GM23338 (cell line): ENCODE measurements at regions not wholly inside any gene's neighbourhood (a gene's known extent, or its start where the extent isn't known, plus 50 kb on each side); places are given as distances from the start of the nearest gene placed in this dataset.

Source experiments
- ATAC-seq: fragments of 200-7000 bp; cut with Tn5 transposase; 3 replicates; pipeline ENCODE4 v1.9.1; 2020
- DNase-seq: peaks from one replicate; pipeline ENCODE4 v3.0.0-alpha.2; 2015; ENCODE audit warnings: low spot score
- H2AFZ ChIP-seq: fragments of 200-600 bp; sonication (generic); 2 replicates; pipeline ENCODE4 v1.8.0; 2016; ENCODE audit warnings: antibody characterized with exemption, mild to moderate bottlenecking, moderate library complexity
- H3F3A ChIP-seq: fragments of 200-600 bp; sonication (generic); replicated peaks from 2 replicates; pipeline ENCODE4 v1.8.0; 2017; ENCODE audit warnings: antibody characterized with exemption, mixed run types, low read depth
- H3K27ac ChIP-seq: fragments of 200-600 bp; sonication (generic); 2 replicates; pipeline ENCODE4 v1.6.1; 2016; ENCODE audit warnings: low read depth
- H3K27me3 ChIP-seq: fragments of 200-600 bp; sonication (generic); 2 replicates; pipeline ENCODE4 v1.8.0; 2016; ENCODE audit warnings: mild to moderate bottlenecking, mixed run types, moderate library complexity; ENCODE audit not compliant: insufficient read depth
- H3K36me3 ChIP-seq: fragments of 200-600 bp; sonication (generic); 2 replicates; pipeline ENCODE4 v1.8.0; 2016; ENCODE audit warnings: mild to moderate bottlenecking; ENCODE audit not compliant: insufficient read depth
- H3K4me1 ChIP-seq: fragments of 200-600 bp; sonication (generic); 2 replicates; pipeline ENCODE4 v1.8.0; 2016; ENCODE audit warnings: mild to moderate bottlenecking, moderate library complexity; ENCODE audit not compliant: insufficient read depth
- H3K4me2 ChIP-seq: fragments of 200-600 bp; sonication (generic); 2 replicates; pipeline ENCODE4 v1.7.1; 2017; ENCODE audit warnings: mixed run types
- H3K4me3 ChIP-seq: fragments of 200-600 bp; sonication (generic); 2 replicates; pipeline ENCODE4 v1.6.1; 2016; ENCODE audit warnings: mixed run types
- H3K79me2 ChIP-seq: fragments of 200-600 bp; sonication (generic); replicated peaks from 2 replicates; pipeline ENCODE4 v1.8.0; 2017; ENCODE audit warnings: mild to moderate bottlenecking; ENCODE audit not compliant: insufficient read depth
- H3K9me2 ChIP-seq: fragments of 200-600 bp; sonication (generic); 2 replicates; pipeline ENCODE4 v1.8.0; 2017; ENCODE audit not compliant: insufficient read depth
- H4K20me1 ChIP-seq: fragments of 200-600 bp; sonication (generic); replicated peaks from 2 replicates; pipeline ENCODE4 v1.8.0; 2017; ENCODE audit warnings: mild to moderate bottlenecking; ENCODE audit not compliant: insufficient read depth
- H3K27ac Mint-ChIP-seq: 2 replicates; pipeline ENCODE4 v1.8.0; 2020; ENCODE audit warnings: inconsistent platforms, mild to moderate bottlenecking, moderate library complexity, mixed read lengths
- H3K27me3 Mint-ChIP-seq: 3 replicates; pipeline ENCODE4 v1.8.0; 2022; ENCODE audit warnings: low read depth, mild to moderate bottlenecking, moderate library complexity, mixed read lengths, inconsistent platforms; ENCODE audit not compliant: insufficient read depth, poor library complexity
- H3K36me3 Mint-ChIP-seq: 3 replicates; pipeline ENCODE4 v1.8.0; 2021; ENCODE audit warnings: low read depth, mild to moderate bottlenecking, inconsistent platforms, moderate library complexity, mixed read lengths
- H3K4me1 Mint-ChIP-seq: 3 replicates; pipeline ENCODE4 v1.8.0; 2020; ENCODE audit warnings: mild to moderate bottlenecking, inconsistent platforms, mixed read lengths
- H3K4me3 Mint-ChIP-seq: 3 replicates; pipeline ENCODE4 v1.8.0; 2021; ENCODE audit warnings: moderate library complexity, mild to moderate bottlenecking, inconsistent platforms, mixed read lengths
- H3K9me3 Mint-ChIP-seq: 3 replicates; pipeline ENCODE4 v1.8.0; 2020; ENCODE audit warnings: moderate library complexity, mild to moderate bottlenecking, inconsistent platforms, mixed read lengths
- CREB1 ChIP-seq: fragments of 250-450 bp; sonication (Bioruptor Pico); IDR thresholded peaks from 2 replicates; pipeline ENCODE4 v1.5.0; 2020; ENCODE audit warnings: low read depth, mild to moderate bottlenecking, moderate library complexity
- EZH2 ChIP-seq: fragments of 200-600 bp; sonication (generic); IDR thresholded peaks from one replicate; pipeline ENCODE4 v1.8.0; 2017; ENCODE audit warnings: antibody characterized with exemption, mild to moderate bottlenecking, low read depth; ENCODE audit not compliant: unreplicated experiment
- EZH2phosphoT487 ChIP-seq: fragments of 200-600 bp; sonication (generic); IDR thresholded peaks from one replicate; pipeline ENCODE4 v1.8.1; 2018; ENCODE audit warnings: antibody characterized with exemption; ENCODE audit not compliant: unreplicated experiment
- JUNB ChIP-seq: IDR thresholded peaks from one replicate; pipeline ENCODE4 v1.6.1; 2016; ENCODE audit warnings: antibody characterized with exemption; ENCODE audit not compliant: unreplicated experiment
- NANOG ChIP-seq: IDR thresholded peaks from 2 replicates; pipeline ENCODE4 v1.6.1; 2016; ENCODE audit warnings: antibody characterized with exemption, borderline replicate concordance
- POLR2AphosphoS5 ChIP-seq: IDR thresholded peaks from 2 replicates; pipeline ENCODE4 v1.6.1; 2016; ENCODE audit warnings: antibody characterized with exemption, low read depth
- STAT1 ChIP-seq: IDR thresholded peaks from one replicate; pipeline ENCODE4 v1.6.1; 2016; ENCODE audit warnings: antibody characterized with exemption; ENCODE audit not compliant: unreplicated experiment
- ZNF114 ChIP-seq: fragments of 250-450 bp; sonication (Bioruptor Pico); IDR thresholded peaks from 2 replicates; pipeline ENCODE4 v1.5.0; 2020; ENCODE audit warnings: mild to moderate bottlenecking, moderate library complexity
- ZNF331 ChIP-seq: fragments of 250-450 bp; sonication (Bioruptor Pico); IDR thresholded peaks from 2 replicates; pipeline ENCODE4 v1.5.0; 2020; ENCODE audit warnings: low read depth, mild to moderate bottlenecking, moderate library complexity
- TF ChIP-seq, protein P1 (sequence below): fragments of 250-450 bp; sonication (Bioruptor Pico); IDR thresholded peaks from 2 replicates; pipeline ENCODE4 v1.5.0; 2020; ENCODE audit warnings: mild to moderate bottlenecking, moderate library complexity
- TF ChIP-seq, protein P2 (sequence below): IDR thresholded peaks from 2 replicates; pipeline ENCODE4 v1.6.1; 2016; ENCODE audit warnings: antibody characterized with exemption
- TF ChIP-seq, protein P3 (sequence below), 2 experiments: fragments of 200-600 bp in 1 of 2; sonication (generic) in 1 of 2; conservative IDR thresholded peaks; 2 replicates each; pipeline versions ENCODE4 v1.5.1 to v1.6.1; 2016 to 2017; ENCODE audit warnings: antibody characterized with exemption in 2 of 2, low read depth in 2 of 2, mild to moderate bottlenecking in 2 of 2, moderate library complexity in 1 of 2
- TF ChIP-seq, protein P4 (sequence below): IDR thresholded peaks from one replicate; pipeline ENCODE4 v1.6.1; 2018; ENCODE audit warnings: antibody characterized with exemption; ENCODE audit not compliant: unreplicated experiment

DNA sequence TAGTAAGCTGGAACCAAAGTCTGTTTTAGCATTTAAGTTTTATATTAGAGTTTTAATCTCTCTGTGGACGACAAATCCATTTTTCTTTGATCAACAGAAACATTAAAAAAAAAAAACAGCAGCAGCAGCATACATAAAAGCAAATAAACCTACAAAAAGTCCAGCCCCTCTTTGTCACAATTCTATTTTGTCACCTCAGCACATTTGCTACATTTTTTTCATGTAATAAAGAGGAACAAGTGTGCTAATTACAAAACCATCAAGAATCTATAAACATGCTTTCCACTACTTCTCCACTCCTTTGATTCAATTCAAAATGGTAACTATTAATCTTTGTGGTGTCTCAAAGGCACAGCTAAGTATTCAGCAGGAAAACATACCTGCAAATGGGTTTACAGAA, 259.8 kb upstream of the GNAI1 start:
- ATAC-seq (no peak), DNase-seq (no peak)
- no peaks in the 10 kb centered on the region for H3K27me3 Mint-ChIP-seq
- no peaks in the 10 kb centered on the region for H4K20me1 ChIP-seq
- H3K4me2 ChIP-seq = no peak overlapping the region
- H3K4me1 ChIP-seq = no peaks in the 10 kb centered on the region
- H3K27ac ChIP-seq = no peak overlapping the region
- H3K27me3 ChIP-seq = no peaks in the 10 kb centered on the region
- no peaks in the 10 kb centered on the region for H3K36me3 ChIP-seq
- no peaks in the 10 kb centered on the region for H3K79me2 ChIP-seq
- H3K27ac Mint-ChIP-seq = no peak overlapping the region
- no peaks in the 10 kb centered on the region for H3F3A ChIP-seq
- no peaks in the 10 kb centered on the region for H3K9me3 Mint-ChIP-seq
- H3K4me3 Mint-ChIP-seq = no peak overlapping the region
- no peak for TF ChIP-seq EZH2
- no peak for TF ChIP-seq EZH2phosphoT487
- no peak for TF ChIP-seq ZNF114 (CRISPR knock-in tag)
- TF ChIP-seq POLR2AphosphoS5 = no peak
- no peak for TF ChIP-seq ZNF331 (CRISPR knock-in tag)
- no peak for TF ChIP-seq JUNB
- TF ChIP-seq, protein P1, sequence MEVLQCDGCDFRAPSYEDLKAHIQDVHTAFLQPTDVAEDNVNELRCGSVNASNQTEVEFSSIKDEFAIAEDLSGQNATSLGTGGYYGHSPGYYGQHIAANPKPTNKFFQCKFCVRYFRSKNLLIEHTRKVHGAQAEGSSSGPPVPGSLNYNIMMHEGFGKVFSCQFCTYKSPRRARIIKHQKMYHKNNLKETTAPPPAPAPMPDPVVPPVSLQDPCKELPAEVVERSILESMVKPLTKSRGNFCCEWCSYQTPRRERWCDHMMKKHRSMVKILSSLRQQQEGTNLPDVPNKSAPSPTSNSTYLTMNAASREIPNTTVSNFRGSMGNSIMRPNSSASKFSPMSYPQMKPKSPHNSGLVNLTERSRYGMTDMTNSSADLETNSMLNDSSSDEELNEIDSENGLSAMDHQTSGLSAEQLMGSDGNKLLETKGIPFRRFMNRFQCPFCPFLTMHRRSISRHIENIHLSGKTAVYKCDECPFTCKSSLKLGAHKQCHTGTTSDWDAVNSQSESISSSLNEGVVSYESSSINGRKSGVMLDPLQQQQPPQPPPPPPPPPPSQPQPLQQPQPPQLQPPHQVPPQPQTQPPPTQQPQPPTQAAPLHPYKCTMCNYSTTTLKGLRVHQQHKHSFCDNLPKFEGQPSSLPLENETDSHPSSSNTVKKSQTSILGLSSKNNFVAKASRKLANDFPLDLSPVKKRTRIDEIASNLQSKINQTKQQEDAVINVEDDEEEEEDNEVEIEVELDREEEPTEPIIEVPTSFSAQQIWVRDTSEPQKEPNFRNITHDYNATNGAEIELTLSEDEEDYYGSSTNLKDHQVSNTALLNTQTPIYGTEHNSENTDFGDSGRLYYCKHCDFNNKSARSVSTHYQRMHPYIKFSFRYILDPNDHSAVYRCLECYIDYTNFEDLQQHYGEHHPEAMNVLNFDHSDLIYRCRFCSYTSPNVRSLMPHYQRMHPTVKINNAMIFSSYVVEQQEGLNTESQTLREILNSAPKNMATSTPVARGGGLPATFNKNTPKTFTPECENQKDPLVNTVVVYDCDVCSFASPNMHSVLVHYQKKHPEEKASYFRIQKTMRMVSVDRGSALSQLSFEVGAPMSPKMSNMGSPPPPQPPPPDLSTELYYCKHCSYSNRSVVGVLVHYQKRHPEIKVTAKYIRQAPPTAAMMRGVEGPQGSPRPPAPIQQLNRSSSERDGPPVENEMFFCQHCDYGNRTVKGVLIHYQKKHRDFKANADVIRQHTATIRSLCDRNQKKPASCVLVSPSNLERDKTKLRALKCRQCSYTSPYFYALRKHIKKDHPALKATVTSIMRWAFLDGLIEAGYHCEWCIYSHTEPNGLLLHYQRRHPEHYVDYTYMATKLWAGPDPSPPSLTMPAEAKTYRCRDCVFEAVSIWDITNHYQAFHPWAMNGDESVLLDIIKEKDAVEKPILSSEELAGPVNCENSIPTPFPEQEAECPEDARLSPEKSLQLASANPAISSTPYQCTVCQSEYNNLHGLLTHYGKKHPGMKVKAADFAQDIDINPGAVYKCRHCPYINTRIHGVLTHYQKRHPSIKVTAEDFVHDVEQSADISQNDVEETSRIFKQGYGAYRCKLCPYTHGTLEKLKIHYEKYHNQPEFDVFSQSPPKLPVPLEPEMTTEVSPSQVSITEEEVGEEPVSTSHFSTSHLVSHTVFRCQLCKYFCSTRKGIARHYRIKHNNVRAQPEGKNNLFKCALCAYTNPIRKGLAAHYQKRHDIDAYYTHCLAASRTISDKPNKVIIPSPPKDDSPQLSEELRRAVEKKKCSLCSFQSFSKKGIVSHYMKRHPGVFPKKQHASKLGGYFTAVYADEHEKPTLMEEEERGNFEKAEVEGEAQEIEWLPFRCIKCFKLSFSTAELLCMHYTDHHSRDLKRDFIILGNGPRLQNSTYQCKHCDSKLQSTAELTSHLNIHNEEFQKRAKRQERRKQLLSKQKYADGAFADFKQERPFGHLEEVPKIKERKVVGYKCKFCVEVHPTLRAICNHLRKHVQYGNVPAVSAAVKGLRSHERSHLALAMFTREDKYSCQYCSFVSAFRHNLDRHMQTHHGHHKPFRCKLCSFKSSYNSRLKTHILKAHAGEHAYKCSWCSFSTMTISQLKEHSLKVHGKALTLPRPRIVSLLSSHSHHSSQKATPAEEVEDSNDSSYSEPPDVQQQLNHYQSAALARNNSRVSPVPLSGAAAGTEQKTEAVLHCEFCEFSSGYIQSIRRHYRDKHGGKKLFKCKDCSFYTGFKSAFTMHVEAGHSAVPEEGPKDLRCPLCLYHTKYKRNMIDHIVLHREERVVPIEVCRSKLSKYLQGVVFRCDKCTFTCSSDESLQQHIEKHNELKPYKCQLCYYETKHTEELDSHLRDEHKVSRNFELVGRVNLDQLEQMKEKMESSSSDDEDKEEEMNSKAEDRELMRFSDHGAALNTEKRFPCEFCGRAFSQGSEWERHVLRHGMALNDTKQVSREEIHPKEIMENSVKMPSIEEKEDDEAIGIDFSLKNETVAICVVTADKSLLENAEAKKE (CRISPR knock-in tag) = no peak
- TF ChIP-seq, protein P2, sequence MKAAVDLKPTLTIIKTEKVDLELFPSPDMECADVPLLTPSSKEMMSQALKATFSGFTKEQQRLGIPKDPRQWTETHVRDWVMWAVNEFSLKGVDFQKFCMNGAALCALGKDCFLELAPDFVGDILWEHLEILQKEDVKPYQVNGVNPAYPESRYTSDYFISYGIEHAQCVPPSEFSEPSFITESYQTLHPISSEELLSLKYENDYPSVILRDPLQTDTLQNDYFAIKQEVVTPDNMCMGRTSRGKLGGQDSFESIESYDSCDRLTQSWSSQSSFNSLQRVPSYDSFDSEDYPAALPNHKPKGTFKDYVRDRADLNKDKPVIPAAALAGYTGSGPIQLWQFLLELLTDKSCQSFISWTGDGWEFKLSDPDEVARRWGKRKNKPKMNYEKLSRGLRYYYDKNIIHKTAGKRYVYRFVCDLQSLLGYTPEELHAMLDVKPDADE = no peak
- no peak for TF ChIP-seq STAT1
- TF ChIP-seq CREB1 (CRISPR knock-in tag) = no peak
- TF ChIP-seq, protein P3, sequence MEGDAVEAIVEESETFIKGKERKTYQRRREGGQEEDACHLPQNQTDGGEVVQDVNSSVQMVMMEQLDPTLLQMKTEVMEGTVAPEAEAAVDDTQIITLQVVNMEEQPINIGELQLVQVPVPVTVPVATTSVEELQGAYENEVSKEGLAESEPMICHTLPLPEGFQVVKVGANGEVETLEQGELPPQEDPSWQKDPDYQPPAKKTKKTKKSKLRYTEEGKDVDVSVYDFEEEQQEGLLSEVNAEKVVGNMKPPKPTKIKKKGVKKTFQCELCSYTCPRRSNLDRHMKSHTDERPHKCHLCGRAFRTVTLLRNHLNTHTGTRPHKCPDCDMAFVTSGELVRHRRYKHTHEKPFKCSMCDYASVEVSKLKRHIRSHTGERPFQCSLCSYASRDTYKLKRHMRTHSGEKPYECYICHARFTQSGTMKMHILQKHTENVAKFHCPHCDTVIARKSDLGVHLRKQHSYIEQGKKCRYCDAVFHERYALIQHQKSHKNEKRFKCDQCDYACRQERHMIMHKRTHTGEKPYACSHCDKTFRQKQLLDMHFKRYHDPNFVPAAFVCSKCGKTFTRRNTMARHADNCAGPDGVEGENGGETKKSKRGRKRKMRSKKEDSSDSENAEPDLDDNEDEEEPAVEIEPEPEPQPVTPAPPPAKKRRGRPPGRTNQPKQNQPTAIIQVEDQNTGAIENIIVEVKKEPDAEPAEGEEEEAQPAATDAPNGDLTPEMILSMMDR (conservative IDR thresholded peaks at IDR 0.05; ENCODE audit: low read depth in 2 of 2) = no peak
- TF ChIP-seq NANOG = no peak
- TF ChIP-seq, protein P4, sequence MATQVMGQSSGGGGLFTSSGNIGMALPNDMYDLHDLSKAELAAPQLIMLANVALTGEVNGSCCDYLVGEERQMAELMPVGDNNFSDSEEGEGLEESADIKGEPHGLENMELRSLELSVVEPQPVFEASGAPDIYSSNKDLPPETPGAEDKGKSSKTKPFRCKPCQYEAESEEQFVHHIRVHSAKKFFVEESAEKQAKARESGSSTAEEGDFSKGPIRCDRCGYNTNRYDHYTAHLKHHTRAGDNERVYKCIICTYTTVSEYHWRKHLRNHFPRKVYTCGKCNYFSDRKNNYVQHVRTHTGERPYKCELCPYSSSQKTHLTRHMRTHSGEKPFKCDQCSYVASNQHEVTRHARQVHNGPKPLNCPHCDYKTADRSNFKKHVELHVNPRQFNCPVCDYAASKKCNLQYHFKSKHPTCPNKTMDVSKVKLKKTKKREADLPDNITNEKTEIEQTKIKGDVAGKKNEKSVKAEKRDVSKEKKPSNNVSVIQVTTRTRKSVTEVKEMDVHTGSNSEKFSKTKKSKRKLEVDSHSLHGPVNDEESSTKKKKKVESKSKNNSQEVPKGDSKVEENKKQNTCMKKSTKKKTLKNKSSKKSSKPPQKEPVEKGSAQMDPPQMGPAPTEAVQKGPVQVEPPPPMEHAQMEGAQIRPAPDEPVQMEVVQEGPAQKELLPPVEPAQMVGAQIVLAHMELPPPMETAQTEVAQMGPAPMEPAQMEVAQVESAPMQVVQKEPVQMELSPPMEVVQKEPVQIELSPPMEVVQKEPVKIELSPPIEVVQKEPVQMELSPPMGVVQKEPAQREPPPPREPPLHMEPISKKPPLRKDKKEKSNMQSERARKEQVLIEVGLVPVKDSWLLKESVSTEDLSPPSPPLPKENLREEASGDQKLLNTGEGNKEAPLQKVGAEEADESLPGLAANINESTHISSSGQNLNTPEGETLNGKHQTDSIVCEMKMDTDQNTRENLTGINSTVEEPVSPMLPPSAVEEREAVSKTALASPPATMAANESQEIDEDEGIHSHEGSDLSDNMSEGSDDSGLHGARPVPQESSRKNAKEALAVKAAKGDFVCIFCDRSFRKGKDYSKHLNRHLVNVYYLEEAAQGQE = no peak
- H3K4me1 Mint-ChIP-seq = no peaks in the 10 kb centered on the region
- no peak overlapping the region for H3K4me3 ChIP-seq
- no peak overlapping the region for H2AFZ ChIP-seq
- H3K9me2 ChIP-seq = no peaks in the 10 kb centered on the region
- no peaks in the 10 kb centered on the region for H3K36me3 Mint-ChIP-seq
